Fibroblast of lung (primary cell): ENCODE measurements at regions not wholly inside any gene's neighbourhood (a gene's known extent, or its start where the extent isn't known, plus 50 kb on each side); places are given as distances from the start of the nearest gene placed in this dataset.

Experiments
- DNase-seq, 2 donors: peaks; one replicate each; pipeline versions ENCODE4 v3.0.0 to v3.0.0-alpha.2; 2010; ENCODE audit warnings: low read depth in 2 of 2
- H2AFZ ChIP-seq: 2 replicates; pipeline ENCODE4 v1.5.1; 2012; ENCODE audit warnings: low read length, control low read depth, inconsistent platforms
- H3K27ac ChIP-seq: 2 replicates; pipeline ENCODE4 v1.5.1; 2011; ENCODE audit warnings: low read length, control low read depth; ENCODE audit not compliant: insufficient read depth
- H3K27me3 ChIP-seq: 2 replicates; pipeline ENCODE4 v1.5.1; 2011; ENCODE audit warnings: mild to moderate bottlenecking, low read length; ENCODE audit not compliant: control insufficient read depth, insufficient read depth
- H3K36me3 ChIP-seq: 2 replicates; pipeline ENCODE4 v1.5.1; 2011; ENCODE audit warnings: low read length; ENCODE audit not compliant: control insufficient read depth, insufficient read depth
- H3K4me1 ChIP-seq: 2 replicates; pipeline ENCODE4 v1.5.1; 2011; ENCODE audit warnings: low read length; ENCODE audit not compliant: control insufficient read depth, insufficient read depth; ENCODE audit errors: extremely low read depth
- H3K4me2 ChIP-seq: 2 replicates; pipeline ENCODE4 v1.5.1; 2011; ENCODE audit warnings: low read length, control low read depth; ENCODE audit not compliant: insufficient read depth; ENCODE audit errors: extremely low read depth
- H3K4me3 ChIP-seq, 4 experiments: fragments of 200-600 bp in 1 of 4; sonication (generic) in 1 of 4; replicated peaks in 1 of 4; 2 replicates each; pipeline ENCODE4 v1.5.1; 2011 to 2016; ENCODE audit warnings: low read length in 4 of 4, low read depth in 3 of 4, mild to moderate bottlenecking in 3 of 4, control low read depth in 2 of 4, inconsistent platforms in 1 of 4, mixed read lengths in 1 of 4; ENCODE audit not compliant: insufficient read depth in 1 of 4; ENCODE audit errors: control extremely low read depth in 1 of 4
- H3K79me2 ChIP-seq: 2 replicates; pipeline ENCODE4 v1.5.1; 2012; ENCODE audit warnings: mild to moderate bottlenecking, low read length, inconsistent platforms; ENCODE audit not compliant: control insufficient read depth, insufficient read depth
- H3K9ac ChIP-seq: 2 replicates; pipeline ENCODE4 v1.5.1; 2011; ENCODE audit warnings: mild to moderate bottlenecking, low read length, control low read depth; ENCODE audit not compliant: insufficient read depth
- H3K9me3 ChIP-seq: 2 replicates; pipeline ENCODE4 v1.5.1; 2012; ENCODE audit warnings: low read depth, low read length; ENCODE audit not compliant: control insufficient read depth, insufficient read depth
- H4K20me1 ChIP-seq: 2 replicates; pipeline ENCODE4 v1.5.1; 2011; ENCODE audit warnings: low read length; ENCODE audit not compliant: control insufficient read depth, insufficient read depth; ENCODE audit errors: extremely low read depth
- EZH2 ChIP-seq: IDR thresholded peaks from 2 replicates; pipeline ENCODE4 v1.5.1; 2012; ENCODE audit warnings: low read length, control low read depth, mild to moderate bottlenecking; ENCODE audit errors: missing control alignments
- TF ChIP-seq, protein P1 (sequence below), 2 donors: IDR thresholded peaks in 1 of 2; conservative IDR thresholded peaks in 1 of 2; 1 replicate in 1 of 2; 2 replicates in 1 of 2; pipeline ENCODE4 v1.5.1; 2011 to 2012; ENCODE audit warnings: low read length in 2 of 2, control low read depth in 1 of 2, inconsistent platforms in 1 of 2, low read depth in 1 of 2, mild to moderate bottlenecking in 1 of 2

DNA sequence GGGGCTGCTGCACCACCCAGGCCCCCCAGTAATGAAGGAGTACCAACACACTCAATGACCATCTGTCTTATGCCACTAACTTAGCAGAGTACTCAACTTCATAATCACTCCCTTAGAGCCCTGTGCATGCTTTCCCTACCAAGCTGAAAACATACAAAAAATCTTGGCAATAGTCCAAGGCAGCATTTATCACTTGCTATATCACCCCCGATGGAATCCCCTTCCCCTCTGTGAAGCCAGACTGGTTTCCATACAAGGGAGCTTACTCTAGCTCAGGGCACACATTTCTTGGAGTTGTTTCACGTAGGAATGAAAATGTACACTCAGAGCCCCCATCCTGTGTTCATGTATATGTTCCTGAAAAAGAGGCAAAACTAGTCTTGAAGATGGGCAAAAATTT lies 301.3 kb upstream of the TENM4 start:
- no peak for DNase-seq
- H3K27ac ChIP-seq: no peak overlapping the region
- H3K4me2 ChIP-seq: no peak overlapping the region
- H3K27me3 ChIP-seq: no peaks in the 10 kb centered on the region
- H3K4me3 ChIP-seq: no peak overlapping the region
- no peaks in the 10 kb centered on the region for H3K36me3 ChIP-seq
- no peaks in the 10 kb centered on the region for H4K20me1 ChIP-seq
- H3K79me2 ChIP-seq: no peaks in the 10 kb centered on the region
- no peaks in the 10 kb centered on the region for H3K4me1 ChIP-seq
- H3K9me3 ChIP-seq: no peaks in the 10 kb centered on the region
- no peak overlapping the region for H2AFZ ChIP-seq
- TF ChIP-seq EZH2: no peak
- TF ChIP-seq, protein P1, sequence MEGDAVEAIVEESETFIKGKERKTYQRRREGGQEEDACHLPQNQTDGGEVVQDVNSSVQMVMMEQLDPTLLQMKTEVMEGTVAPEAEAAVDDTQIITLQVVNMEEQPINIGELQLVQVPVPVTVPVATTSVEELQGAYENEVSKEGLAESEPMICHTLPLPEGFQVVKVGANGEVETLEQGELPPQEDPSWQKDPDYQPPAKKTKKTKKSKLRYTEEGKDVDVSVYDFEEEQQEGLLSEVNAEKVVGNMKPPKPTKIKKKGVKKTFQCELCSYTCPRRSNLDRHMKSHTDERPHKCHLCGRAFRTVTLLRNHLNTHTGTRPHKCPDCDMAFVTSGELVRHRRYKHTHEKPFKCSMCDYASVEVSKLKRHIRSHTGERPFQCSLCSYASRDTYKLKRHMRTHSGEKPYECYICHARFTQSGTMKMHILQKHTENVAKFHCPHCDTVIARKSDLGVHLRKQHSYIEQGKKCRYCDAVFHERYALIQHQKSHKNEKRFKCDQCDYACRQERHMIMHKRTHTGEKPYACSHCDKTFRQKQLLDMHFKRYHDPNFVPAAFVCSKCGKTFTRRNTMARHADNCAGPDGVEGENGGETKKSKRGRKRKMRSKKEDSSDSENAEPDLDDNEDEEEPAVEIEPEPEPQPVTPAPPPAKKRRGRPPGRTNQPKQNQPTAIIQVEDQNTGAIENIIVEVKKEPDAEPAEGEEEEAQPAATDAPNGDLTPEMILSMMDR (conservative IDR thresholded peaks at IDR 0.05 in 1 of 2, IDR thresholded peaks at IDR 0.05 in 1 of 2; ENCODE audit: low read depth in 1 of 2, low read length in 2 of 2): no peak
- H3K9ac ChIP-seq: no peak overlapping the region

DNA sequence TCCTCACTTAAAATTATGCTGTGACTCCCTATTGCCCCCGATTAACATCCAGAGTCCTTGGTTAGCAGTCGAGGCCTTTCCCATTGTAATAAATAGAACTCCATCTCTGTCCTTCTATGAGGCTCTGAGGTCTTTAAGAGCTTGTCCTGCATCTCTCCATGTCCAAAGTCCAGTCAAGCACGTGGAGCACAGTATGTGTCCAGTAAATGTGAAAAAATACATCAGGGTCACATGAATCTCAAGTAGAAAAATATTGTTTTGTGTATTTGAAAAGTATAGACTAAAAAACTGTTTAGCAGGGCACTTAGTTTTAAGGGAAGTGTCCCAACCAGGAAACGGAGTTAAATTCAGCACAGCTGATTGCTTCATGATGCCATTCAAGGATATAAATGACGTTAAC lies 298.8 kb upstream of the TENM4 start:
- H3K4me3 ChIP-seq: no peak overlapping the region
- no peak overlapping the region for H3K27ac ChIP-seq
- DNase-seq: no peak
- no peaks in the 10 kb centered on the region for H4K20me1 ChIP-seq
- H3K36me3 ChIP-seq: no peaks in the 10 kb centered on the region
- no peaks in the 10 kb centered on the region for H3K9me3 ChIP-seq
- no peaks in the 10 kb centered on the region for H3K4me1 ChIP-seq
- H3K4me2 ChIP-seq: no peak overlapping the region
- no peak overlapping the region for H2AFZ ChIP-seq
- no peaks in the 10 kb centered on the region for H3K27me3 ChIP-seq
- H3K9ac ChIP-seq: no peak overlapping the region
- no peaks in the 10 kb centered on the region for H3K79me2 ChIP-seq
- TF ChIP-seq EZH2: no peak
- TF ChIP-seq, protein P1 (conservative IDR thresholded peaks at IDR 0.05 in 1 of 2, IDR thresholded peaks at IDR 0.05 in 1 of 2; ENCODE audit: low read depth in 1 of 2, low read length in 2 of 2): no peak

DNA sequence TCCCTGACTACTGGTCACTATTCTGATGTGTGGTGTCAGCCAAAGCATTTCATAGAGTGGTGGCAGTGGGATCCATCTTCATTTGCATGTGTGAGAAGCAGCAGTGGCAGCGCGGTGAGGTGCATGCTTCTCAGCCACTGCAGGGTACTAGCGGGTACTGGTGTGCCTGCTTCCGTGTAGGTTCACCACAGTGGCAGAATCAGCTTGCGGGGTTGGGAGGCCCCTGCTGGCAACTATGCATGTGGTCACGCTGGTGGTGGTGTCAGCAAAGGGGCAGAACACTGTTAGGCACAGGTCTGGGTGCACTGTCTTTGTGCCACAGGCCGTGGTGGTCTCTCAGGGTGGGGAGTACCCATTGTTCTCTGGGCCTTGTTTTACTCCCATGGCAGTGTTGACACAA lies 286.4 kb upstream of the TENM4 start:
- Histone ChIP-seq H3K36me3 (no peaks in the 10 kb centered on the region), H2AFZ (no peak overlapping the region), H3K4me1 (no peaks in the 10 kb centered on the region), H3K9me3 (no peaks in the 10 kb centered on the region), H3K4me3 (no peak overlapping the region), H3K9ac (no peak overlapping the region), H4K20me1 (no peaks in the 10 kb centered on the region), H3K27ac (no peak overlapping the region), H3K79me2 (no peaks in the 10 kb centered on the region), H3K4me2 (no peak overlapping the region), H3K27me3 (no peaks in the 10 kb centered on the region)
- no peak for DNase-seq
- TF ChIP-seq, protein P1 (conservative IDR thresholded peaks at IDR 0.05 in 1 of 2, IDR thresholded peaks at IDR 0.05 in 1 of 2; ENCODE audit: low read depth in 1 of 2, low read length in 2 of 2): no peak
- TF ChIP-seq EZH2: no peak
